CD14-positive monocyte (primary cell): ENCODE measurements at regions not wholly inside any gene's neighbourhood (a gene's known extent, or its start where the extent isn't known, plus 50 kb on each side); places are given as distances from the start of the nearest gene placed in this dataset.

Experiments
- DNase-seq, 3 donors: peaks; one replicate each; pipeline ENCODE4 v3.0.0-alpha.2; 2011 to 2022
- H2AFZ ChIP-seq: 2 replicates; pipeline ENCODE4 v1.6.0; 2012; ENCODE audit warnings: mild to moderate bottlenecking, low read depth, low read length, inconsistent platforms; ENCODE audit not compliant: insufficient read depth, poor library complexity, severe bottlenecking
- H3K27ac ChIP-seq, 2 donors: 1 replicate in 1 of 2; 2 replicates in 1 of 2; pipeline ENCODE4 v1.5.1; 2012 to 2013; ENCODE audit warnings: low read length in 2 of 2, control low read depth in 1 of 2, inconsistent platforms in 1 of 2, low read depth in 1 of 2, mild to moderate bottlenecking in 1 of 2
- H3K27me3 ChIP-seq, 2 donors: one replicate each; pipeline versions ENCODE4 v1.6.0 to v1.6.1; 2011 to 2013; ENCODE audit warnings: low read length in 2 of 2; ENCODE audit not compliant: control insufficient read depth in 2 of 2, insufficient read depth in 2 of 2
- H3K36me3 ChIP-seq, 2 donors: replicated peaks in 1 of 2; 1 replicate in 1 of 2; 2 replicates in 1 of 2; pipeline versions ENCODE4 v1.5.1 to v1.6.1; 2012 to 2013; ENCODE audit warnings: low read length in 2 of 2, control low read depth in 1 of 2, inconsistent platforms in 1 of 2, mild to moderate bottlenecking in 1 of 2; ENCODE audit not compliant: insufficient read depth in 2 of 2, control insufficient read depth in 1 of 2
- H3K4me1 ChIP-seq, 2 donors: 1 replicate in 1 of 2; 2 replicates in 1 of 2; pipeline versions ENCODE4 v1.5.1 to v1.6.1; 2012 to 2013; ENCODE audit warnings: low read length in 2 of 2, control low read depth in 1 of 2, inconsistent platforms in 1 of 2, mild to moderate bottlenecking in 1 of 2, moderate library complexity in 1 of 2; ENCODE audit not compliant: insufficient read depth in 2 of 2, control insufficient read depth in 1 of 2
- H3K4me2 ChIP-seq: replicated peaks from 2 replicates; pipeline ENCODE3; 2012; ENCODE audit warnings: low read length, moderate library complexity, mild to moderate bottlenecking; ENCODE audit not compliant: poor library complexity, severe bottlenecking; ENCODE audit errors: extremely low read depth
- H3K4me3 ChIP-seq, 3 experiments: fragments of 200-600 bp in 1 of 3; sonication (generic) in 1 of 3; replicated peaks in 1 of 3; 1 replicate in 2 of 3; 2 replicates in 1 of 3; pipeline ENCODE4 v1.5.1; 2011 to 2013; ENCODE audit warnings: low read length in 3 of 3, mild to moderate bottlenecking in 3 of 3, control low read depth in 2 of 3, low read depth in 2 of 3, inconsistent platforms in 1 of 3, moderate library complexity in 1 of 3
- H3K79me2 ChIP-seq: 2 replicates; pipeline ENCODE4 v1.6.0; 2012; ENCODE audit warnings: mild to moderate bottlenecking, control low read depth, inconsistent platforms, low read length, moderate library complexity; ENCODE audit not compliant: insufficient read depth
- H3K9ac ChIP-seq: 2 replicates; pipeline ENCODE4 v1.6.0; 2017; ENCODE audit warnings: low read length, mild to moderate bottlenecking; ENCODE audit not compliant: insufficient read depth, poor library complexity, severe bottlenecking
- H3K9me3 ChIP-seq, 2 donors: replicated peaks in 1 of 2; 1 replicate in 1 of 2; 2 replicates in 1 of 2; pipeline versions ENCODE4 v1.5.1 to v1.6.1; 2012 to 2013; ENCODE audit warnings: low read length in 2 of 2, control low read depth in 1 of 2; ENCODE audit not compliant: control insufficient read depth in 1 of 2, insufficient read depth in 1 of 2
- H4K20me1 ChIP-seq: 2 replicates; pipeline ENCODE4 v1.6.0; 2012; ENCODE audit warnings: mild to moderate bottlenecking, low read length, control low read depth, moderate library complexity; ENCODE audit not compliant: insufficient read depth
- H3K27ac Mint-ChIP-seq, 7 donors: one replicate each; pipeline ENCODE4 v1.8.0; 2020; ENCODE audit warnings: mild to moderate bottlenecking in 7 of 7, mixed read lengths in 7 of 7, moderate library complexity in 6 of 7, inconsistent platforms in 2 of 7
- H3K27me3 Mint-ChIP-seq, 3 donors: one replicate each; pipeline ENCODE4 v1.8.0; 2021 to 2022; ENCODE audit warnings: low read depth in 3 of 3, mild to moderate bottlenecking in 3 of 3, mixed read lengths in 3 of 3, moderate library complexity in 3 of 3, inconsistent platforms in 1 of 3
- H3K36me3 Mint-ChIP-seq, 2 donors: one replicate each; pipeline ENCODE4 v1.8.0; 2020; ENCODE audit warnings: mixed read lengths in 2 of 2, inconsistent platforms in 1 of 2, mild to moderate bottlenecking in 1 of 2
- H3K4me1 Mint-ChIP-seq: one replicate; pipeline ENCODE4 v1.8.0; 2020; ENCODE audit warnings: mild to moderate bottlenecking, mixed read lengths
- H3K4me3 Mint-ChIP-seq, 2 donors: one replicate each; pipeline ENCODE4 v1.8.0; 2020; ENCODE audit warnings: mild to moderate bottlenecking in 2 of 2, mixed read lengths in 2 of 2, moderate library complexity in 1 of 2
- H3K9me3 Mint-ChIP-seq, 7 donors: one replicate each; pipeline ENCODE4 v1.8.0; 2020 to 2022; ENCODE audit warnings: mixed read lengths in 7 of 7, mild to moderate bottlenecking in 6 of 7, moderate library complexity in 6 of 7, inconsistent platforms in 2 of 7
- CTCF ChIP-seq: fragments of 200-600 bp; IDR thresholded peaks from one replicate; pipeline ENCODE4 v1.8.0; 2022; ENCODE audit warnings: antibody characterized with exemption, mild to moderate bottlenecking
- WGBS: methylation state at CpG from one replicate; pipeline ENCODE4 v1.1.5; 2013; ENCODE audit warnings: missing lambda C conversion rate; ENCODE audit not compliant: insufficient coverage; 5-methylcytosine and 5-hydroxymethylcytosine counted together
- intact Hi-C, 2 donors: fragments of 100-400 bp; cut with micrococcal nuclease; formaldehyde crosslinking; loops; one replicate each; pipeline versions ENCODE4 v1.15.0 to v1.15.1; 2023

GRCh38 chr4:60605646-60606354 lies 594.3 kb upstream of the ADGRL3 start:
- Mint-ChIP-seq H3K27me3 (no peaks in the 10 kb centered on the region), H3K4me1 (no peaks in the 10 kb centered on the region), H3K27ac (no peak overlapping the region), H3K36me3 (no peaks in the 10 kb centered on the region), H3K4me3 (no peak overlapping the region), H3K9me3 (peaks cover 0 to 10% (median 2%) of the 10 kb centered on the region in 7 donors)
- intact Hi-C loops = no loop called here
- Histone ChIP-seq H3K9me3 (peaks cover 15 to 18% of the 10 kb centered on the region in 2 donors), H3K27me3 (no peaks in the 10 kb centered on the region), H2AFZ (no peak overlapping the region), H3K4me1 (no peaks in the 10 kb centered on the region), H4K20me1 (no peaks in the 10 kb centered on the region), H3K79me2 (no peaks in the 10 kb centered on the region), H3K4me2 (no peak overlapping the region), H3K27ac (no peak overlapping the region), H3K9ac (no peak overlapping the region), H3K36me3 (no peaks in the 10 kb centered on the region), H3K4me3 (no peak overlapping the region)
- no CpG with 5 or more reads among the region's 2 CpGs for WGBS
- DNase-seq = no peak
- TF ChIP-seq CTCF = no peak

- H3K79me2 ChIP-seq = no peaks in the 10 kb centered on the region
- H3K9ac ChIP-seq = no peak overlapping the region
- no peak overlapping the region for H3K4me3 Mint-ChIP-seq
- no peaks in the 10 kb centered on the region for H3K36me3 ChIP-seq
- intact Hi-C loops = no loop called here
- no peak overlapping the region for H3K27ac Mint-ChIP-seq
- DNase-seq = no peak
- H3K36me3 Mint-ChIP-seq = no peaks in the 10 kb centered on the region
- H3K4me1 ChIP-seq = no peaks in the 10 kb centered on the region
- no peak overlapping the region for H3K27ac ChIP-seq
- WGBS = 100% methylated on average over 3 of the region's 9 CpGs
- no peak overlapping the region for H2AFZ ChIP-seq
- H3K4me1 Mint-ChIP-seq = no peaks in the 10 kb centered on the region
- no peaks in the 10 kb centered on the region for H3K27me3 ChIP-seq
- peaks cover 2 to 6% (median 4%) of the 10 kb centered on the region in 7 donors for H3K9me3 Mint-ChIP-seq
- no peak overlapping the region for H3K4me2 ChIP-seq
- H4K20me1 ChIP-seq = no peaks in the 10 kb centered on the region
- H3K9me3 ChIP-seq = peaks cover 6 to 10% of the 10 kb centered on the region in 2 donors
- H3K4me3 ChIP-seq = no peak overlapping the region
- TF ChIP-seq CTCF = no peak
- H3K27me3 Mint-ChIP-seq = no peaks in the 10 kb centered on the region
These were observed 588.2 kb upstream of the ADGRL3 start for GRCh38 chr4:60611762-60612496.
